ENCODE measurements at regions not wholly inside any gene's neighbourhood (a gene's known extent, or its start where the extent isn't known, plus 50 kb on each side); places are given as distances from the start of the nearest gene placed in this dataset.

GRCh38 chr1:222946436-222946835 lies 131.6 kb downstream of the DISP1 start (continued):
- TF ChIP-seq USF2 (IDR thresholded peaks at IDR 0.05; ENCODE audit: low read length), result no peak
- no peak for TF ChIP-seq KDM5A (IDR thresholded peaks at IDR 0.05; ENCODE audit: low read length)
- TF ChIP-seq TCF12 (IDR thresholded peaks at IDR 0.05; ENCODE audit: low read depth, low read length), result no peak
